Kidney epithelial cell (primary cell): ENCODE measurements at regions not wholly inside any gene's neighbourhood (a gene's known extent, or its start where the extent isn't known, plus 50 kb on each side); places are given as distances from the start of the nearest gene placed in this dataset.
A peak's percentile ranks its signal among the peaks of the same experiment; 100 is the strongest.

ENCODE experiments used
- DNase-seq: peaks from one replicate; pipeline ENCODE4 v3.0.0-alpha.2; 2010; ENCODE audit warnings: low read depth
- H3K27me3 ChIP-seq: 2 replicates; pipeline ENCODE4 v1.6.0; 2011; ENCODE audit warnings: low read length; ENCODE audit not compliant: control insufficient read depth, insufficient read depth
- H3K36me3 ChIP-seq: 2 replicates; pipeline ENCODE4 v1.5.1; 2011; ENCODE audit warnings: low read length; ENCODE audit not compliant: control insufficient read depth, insufficient read depth
- H3K4me3 ChIP-seq: 2 replicates; pipeline ENCODE4 v1.5.1; 2011; ENCODE audit warnings: low read depth, mild to moderate bottlenecking, control low read depth, low read length
- TF ChIP-seq, protein P1 (sequence below): IDR thresholded peaks from 2 replicates; pipeline ENCODE4 v1.5.1; 2011; ENCODE audit warnings: mild to moderate bottlenecking, moderate library complexity, low read length, control low read depth, inconsistent platforms; ENCODE audit not compliant: insufficient read depth, poor library complexity, severe bottlenecking

DNA sequence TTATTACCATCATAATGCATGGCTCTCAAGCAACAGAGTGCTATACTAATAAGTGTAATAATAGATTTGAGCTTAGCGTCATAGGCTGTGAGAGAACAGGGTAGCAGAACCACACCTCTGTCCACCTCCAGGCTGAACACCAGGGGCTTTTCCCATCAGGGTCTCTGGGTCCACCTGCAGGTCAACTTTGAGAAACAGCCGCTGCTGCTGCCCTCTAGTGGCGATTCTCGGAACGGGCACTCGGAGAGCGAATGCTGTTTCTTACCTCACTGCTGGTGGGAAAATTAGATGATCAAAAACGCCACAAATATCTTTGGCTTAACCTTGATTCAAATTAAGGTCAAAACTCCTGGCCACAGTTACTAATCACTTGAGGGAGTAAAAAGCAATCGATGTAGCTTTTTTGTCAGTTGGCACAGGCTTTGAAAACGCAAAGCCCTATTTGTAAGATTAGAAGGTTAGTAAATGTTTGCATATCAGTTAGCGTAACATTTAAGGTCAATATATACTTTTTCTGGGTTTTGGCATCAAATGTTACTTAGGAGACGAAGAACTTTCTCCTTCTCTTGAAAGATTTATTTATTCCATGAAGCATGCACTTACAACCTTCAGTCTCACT lies 127.9 kb upstream of the TMEM132D start:
- Histone ChIP-seq H3K4me3 (no peak overlapping the region), H3K36me3 (no peaks in the 10 kb centered on the region), H3K27me3 (no peaks in the 10 kb centered on the region)
- TF ChIP-seq, protein P1, sequence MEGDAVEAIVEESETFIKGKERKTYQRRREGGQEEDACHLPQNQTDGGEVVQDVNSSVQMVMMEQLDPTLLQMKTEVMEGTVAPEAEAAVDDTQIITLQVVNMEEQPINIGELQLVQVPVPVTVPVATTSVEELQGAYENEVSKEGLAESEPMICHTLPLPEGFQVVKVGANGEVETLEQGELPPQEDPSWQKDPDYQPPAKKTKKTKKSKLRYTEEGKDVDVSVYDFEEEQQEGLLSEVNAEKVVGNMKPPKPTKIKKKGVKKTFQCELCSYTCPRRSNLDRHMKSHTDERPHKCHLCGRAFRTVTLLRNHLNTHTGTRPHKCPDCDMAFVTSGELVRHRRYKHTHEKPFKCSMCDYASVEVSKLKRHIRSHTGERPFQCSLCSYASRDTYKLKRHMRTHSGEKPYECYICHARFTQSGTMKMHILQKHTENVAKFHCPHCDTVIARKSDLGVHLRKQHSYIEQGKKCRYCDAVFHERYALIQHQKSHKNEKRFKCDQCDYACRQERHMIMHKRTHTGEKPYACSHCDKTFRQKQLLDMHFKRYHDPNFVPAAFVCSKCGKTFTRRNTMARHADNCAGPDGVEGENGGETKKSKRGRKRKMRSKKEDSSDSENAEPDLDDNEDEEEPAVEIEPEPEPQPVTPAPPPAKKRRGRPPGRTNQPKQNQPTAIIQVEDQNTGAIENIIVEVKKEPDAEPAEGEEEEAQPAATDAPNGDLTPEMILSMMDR, result peak; percentile 99
- DNase-seq, result no peak

DNA sequence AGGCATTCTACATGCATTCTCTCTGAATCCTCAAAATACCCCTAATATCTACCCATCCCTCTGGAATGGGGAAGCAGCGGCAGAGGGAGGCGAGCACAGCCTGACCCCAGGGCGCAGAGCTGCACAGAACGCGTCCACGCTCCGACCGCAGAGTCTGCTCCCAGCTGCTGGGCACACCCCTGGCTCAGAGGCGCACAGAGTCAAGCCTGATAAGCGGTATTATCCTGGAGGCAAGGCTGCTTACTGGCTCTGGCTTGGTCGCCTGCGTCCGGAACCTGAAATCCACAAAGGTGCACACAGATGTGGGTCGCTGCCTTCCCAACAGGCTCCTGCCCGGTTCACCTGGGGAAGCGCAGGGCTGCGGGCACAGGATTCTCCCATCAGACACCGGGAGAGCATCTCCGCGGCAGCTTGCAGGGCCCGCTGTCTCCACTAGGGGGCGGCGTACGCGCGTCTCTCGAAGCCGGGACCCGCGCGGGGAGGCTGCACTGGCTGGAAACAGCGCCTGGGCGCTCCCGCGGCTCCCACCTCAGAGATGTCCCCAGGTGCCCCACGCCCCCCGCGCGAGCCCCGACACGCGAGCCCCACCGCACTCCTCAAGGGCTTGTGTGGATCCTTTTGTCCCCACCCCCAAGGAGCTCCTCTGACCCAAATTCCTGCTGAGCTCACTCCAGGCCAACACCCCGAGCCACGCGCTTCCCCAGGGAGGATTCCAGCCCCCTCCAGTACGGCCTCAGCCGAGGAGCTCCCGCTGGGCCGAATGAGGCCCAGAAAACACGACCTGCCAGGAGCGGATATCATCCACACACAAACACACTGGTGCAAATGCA lies 120.1 kb upstream of the FZD10 start:
- Histone ChIP-seq H3K27me3 (peaks cover 11% of the 10 kb centered on the region), H3K36me3 (no peaks in the 10 kb centered on the region), H3K4me3 (no peak overlapping the region)
- TF ChIP-seq, protein P1, result peak; percentile 89
- DNase-seq, result no peak

DNA sequence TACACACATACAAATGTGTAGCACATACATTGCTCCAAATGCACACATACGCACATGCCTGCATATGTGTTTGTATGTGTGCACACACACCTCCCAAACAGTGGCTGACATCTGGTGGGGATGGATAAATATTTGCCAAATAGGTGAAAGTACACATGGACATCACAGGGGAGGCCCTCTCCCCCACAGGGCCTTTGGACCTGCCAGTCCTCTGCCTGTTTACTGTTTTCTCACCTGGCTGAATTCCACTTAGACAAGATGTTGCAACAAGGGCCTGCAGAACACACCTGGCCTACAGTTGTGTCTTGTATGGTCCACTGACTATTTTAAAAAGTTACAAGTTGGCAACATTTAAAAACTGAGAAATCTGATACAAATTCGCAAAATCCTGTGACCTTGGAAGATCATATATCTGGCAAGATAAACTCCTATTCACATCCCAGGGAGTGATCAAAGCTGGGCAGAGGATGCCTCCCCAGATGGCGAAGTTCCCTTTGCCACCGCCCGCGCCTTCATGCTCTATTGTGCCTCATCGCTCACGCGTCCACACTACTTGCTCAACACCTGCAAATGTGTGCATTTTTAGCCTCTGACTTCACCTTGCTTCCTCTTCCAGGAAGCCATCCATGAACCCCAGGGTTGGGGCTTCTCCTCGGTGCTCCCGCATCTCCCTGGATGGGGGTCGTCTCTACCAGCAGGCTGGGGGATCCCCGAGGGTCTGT lies 118.4 kb upstream of the FZD10 start:
- TF ChIP-seq, protein P1, result no peak
- DNase-seq, result no peak
- H3K36me3 ChIP-seq, result no peaks in the 10 kb centered on the region
- no peak overlapping the region for H3K4me3 ChIP-seq
- peaks cover 11% of the 10 kb centered on the region for H3K27me3 ChIP-seq

DNA sequence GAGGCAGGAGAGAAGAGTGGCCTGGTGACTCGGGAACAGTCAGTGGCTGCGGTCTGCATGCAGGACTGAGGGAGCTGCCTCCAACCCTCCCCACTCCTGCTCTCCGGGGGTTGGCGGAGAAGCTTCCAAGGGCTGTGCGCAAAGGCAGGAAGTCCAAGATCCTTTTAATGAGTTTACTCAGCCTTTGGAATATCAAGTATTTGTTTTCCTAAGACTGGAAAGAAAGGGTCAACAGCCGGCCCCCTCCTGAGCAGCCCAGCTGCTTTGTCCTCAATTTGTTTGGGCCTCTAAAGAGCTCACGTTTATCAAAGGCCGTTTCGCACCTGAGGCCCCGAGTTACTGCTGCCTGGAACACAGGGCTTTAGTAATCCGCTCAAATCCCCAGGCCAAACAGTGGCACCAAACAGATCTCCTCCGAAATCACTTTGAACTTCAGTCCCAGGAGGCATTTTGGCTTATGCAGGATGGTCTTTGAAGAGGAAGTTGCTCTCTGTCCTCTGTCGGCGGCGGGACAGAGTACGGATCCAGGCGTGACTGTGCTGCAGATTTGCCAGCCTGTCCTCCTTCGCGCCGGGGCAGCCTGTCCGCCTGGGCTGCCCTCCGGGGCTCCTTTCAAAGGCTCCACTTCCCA lies 117.2 kb upstream of the FZD10 start:
- TF ChIP-seq, protein P1, result no peak
- Histone ChIP-seq H3K36me3 (no peaks in the 10 kb centered on the region), H3K4me3 (no peak overlapping the region), H3K27me3 (peaks cover 11% of the 10 kb centered on the region)
- DNase-seq, result no peak

DNA sequence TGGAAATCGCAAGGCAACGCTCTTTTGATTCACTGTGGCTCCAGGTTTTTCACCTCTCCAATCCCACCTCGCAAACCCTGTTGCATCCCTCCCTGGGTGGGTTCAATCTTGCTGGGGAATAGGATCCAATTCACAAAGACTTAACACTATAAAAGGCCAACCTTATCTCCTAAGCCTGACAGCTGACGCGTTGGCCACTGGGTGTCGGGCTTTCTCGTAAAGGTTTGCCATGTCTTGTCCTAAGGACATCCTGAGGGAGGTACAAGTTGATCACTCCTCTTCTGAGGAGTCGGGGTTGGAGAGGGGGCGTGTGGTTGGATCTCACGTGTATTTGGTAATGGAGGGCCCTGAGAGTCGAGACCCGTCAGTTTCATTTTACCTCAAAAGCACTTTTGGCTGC lies 112.6 kb upstream of the FZD10 start:
- H3K36me3 ChIP-seq, result no peaks in the 10 kb centered on the region
- TF ChIP-seq, protein P1, result no peak
- H3K27me3 ChIP-seq, result peaks cover 4% of the 10 kb centered on the region
- H3K4me3 ChIP-seq, result no peak overlapping the region
- DNase-seq, result no peak
